EL (cell line): ENCODE measurements at regions not wholly inside any gene's neighbourhood (a gene's known extent, or its start where the extent isn't known, plus 50 kb on each side); places are given as distances from the start of the nearest gene placed in this dataset.

ENCODE experiments used
- DNase-seq: peaks from one replicate; pipeline ENCODE4 v3.0.0-alpha.2; 2016

- peak; percentile 14 for DNase-seq
These were observed 55.7 kb upstream of the FERMT1 start for GRCh38 chr20:6178537-6178936.

DNA sequence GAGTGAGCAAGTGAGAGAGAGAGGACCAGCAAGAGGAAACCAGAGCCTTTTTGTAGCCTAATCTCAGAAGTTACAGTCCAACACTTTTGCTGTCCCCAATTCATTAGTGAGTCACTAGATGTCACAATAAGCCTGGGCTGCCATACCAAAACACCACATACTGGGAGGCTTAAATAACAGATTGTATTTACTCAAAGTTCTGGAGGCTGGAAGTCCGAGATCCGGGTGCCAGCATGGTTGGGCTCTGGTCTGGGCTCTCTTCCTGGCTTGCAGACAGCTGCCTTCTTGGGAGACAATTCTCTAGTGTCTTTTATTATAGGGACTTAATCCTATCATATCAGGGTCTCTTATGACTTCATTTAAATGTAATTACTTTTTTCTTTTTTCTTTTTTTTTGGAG lies 50.7 kb upstream of the FERMT1 start:
- DNase-seq: no peak
